ENCODE measurements at regions not wholly inside any gene's neighbourhood (a gene's known extent, or its start where the extent isn't known, plus 50 kb on each side); places are given as distances from the start of the nearest gene placed in this dataset.

DNA sequence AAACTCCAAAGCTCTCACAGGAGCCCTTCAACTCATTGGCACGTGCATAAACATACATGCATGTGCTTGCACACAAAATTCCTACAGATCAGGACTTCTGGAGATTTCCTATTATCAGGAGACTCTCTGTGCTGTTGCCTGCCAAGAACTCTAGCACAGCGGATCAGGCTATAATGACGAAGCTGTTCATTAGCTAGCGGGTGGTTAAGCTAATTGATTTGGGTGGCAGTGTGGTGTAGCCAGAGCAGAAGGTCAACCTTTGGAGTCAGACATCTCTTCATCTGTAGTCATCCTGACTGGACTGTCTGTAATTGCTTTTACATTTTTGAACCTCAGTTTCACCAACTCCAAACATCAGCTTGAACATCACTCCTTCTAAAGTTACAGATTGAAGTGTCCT, 69.0 kb downstream of the KIF2B start:
- no peak for DNase-seq (ENCODE audit: low spot score)

GRCh38 chr17:53892222-53892621, 69.5 kb downstream of the KIF2B start:
- no peak for DNase-seq (ENCODE audit: low spot score)

DNA sequence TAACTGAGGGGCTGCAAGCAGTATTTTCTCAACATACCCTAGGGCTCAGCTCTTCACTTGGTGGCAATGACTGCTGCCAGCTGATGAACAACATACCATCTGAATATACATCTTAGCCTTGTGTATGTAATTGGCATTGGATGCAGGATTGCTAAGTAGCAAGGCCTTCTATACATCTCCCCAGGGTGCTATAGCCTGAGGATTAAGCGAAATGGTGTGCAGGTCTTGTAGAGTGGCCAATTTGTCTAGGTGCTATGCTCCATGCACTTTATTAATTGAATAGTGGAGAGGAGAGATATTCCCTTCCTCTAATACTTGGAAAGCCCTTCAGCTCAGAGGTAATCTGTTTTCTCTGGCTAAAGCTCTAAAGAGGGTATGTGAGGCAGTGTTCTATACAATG, 71.9 kb downstream of the KIF2B start:
- no peak for DNase-seq (ENCODE audit: low spot score)

- DNase-seq (ENCODE audit: low spot score): no peak
These were observed 73.3 kb downstream of the KIF2B start for GRCh38 chr17:53896047-53896446.

DNA sequence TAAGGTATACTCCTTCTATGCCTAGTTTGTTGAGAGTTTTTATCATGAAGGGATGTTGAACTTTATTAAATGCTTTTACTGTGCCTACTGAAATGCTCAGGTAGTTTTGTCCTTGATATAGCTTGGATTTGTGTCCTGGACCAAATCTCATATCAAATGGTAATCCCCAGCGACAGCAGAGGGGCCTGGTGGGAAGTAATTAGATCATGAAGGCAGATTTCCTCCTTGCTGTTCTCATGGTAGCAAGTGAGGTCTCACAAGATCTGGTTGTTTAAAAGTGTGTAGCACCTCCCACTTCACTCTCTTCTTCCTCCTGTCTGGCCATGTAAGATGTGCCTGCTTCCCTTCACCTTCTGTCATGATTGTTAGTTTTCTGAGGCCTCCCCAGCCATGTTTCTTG, 78.2 kb downstream of the KIF2B start:
- DNase-seq (ENCODE audit: low spot score): no peak

GRCh38 chr17:53907435-53907834, 84.7 kb downstream of the KIF2B start:
- no peak for DNase-seq (ENCODE audit: low spot score)

- DNase-seq (ENCODE audit: low spot score): no peak
These were observed 87.1 kb downstream of the KIF2B start for GRCh38 chr17:53909802-53910201.

DNA sequence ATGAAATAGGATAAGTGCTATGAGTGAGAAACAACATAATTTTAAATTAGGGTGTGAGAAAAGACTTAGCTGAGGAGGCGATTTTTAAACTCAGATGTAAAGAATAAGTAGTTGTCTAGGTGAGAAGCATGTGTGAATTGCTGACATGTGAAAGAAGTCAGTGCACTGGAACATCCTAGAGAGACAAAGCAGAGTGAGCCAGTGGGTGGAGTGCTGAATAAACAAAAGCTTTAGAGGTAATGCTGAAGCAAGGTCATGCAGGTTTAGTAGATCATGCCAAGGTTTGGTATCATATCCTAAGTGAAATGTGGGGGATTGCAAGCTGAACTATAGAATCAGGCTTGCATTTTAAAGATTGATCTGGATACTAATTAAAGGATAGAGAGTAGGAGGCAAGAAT, 89.4 kb downstream of the KIF2B start:
- no peak for DNase-seq (ENCODE audit: low spot score)

- DNase-seq (ENCODE audit: low spot score): peak; percentile 7
These were observed 96.6 kb downstream of the KIF2B start for GRCh38 chr17:53919356-53919755.

GRCh38 chr17:53924530-53925455, 102.1 kb downstream of the KIF2B start:
- DNase-seq (ENCODE audit: low spot score): peak; percentile 48

GRCh38 chr17:53932386-53932785, 109.7 kb downstream of the KIF2B start:
- DNase-seq (ENCODE audit: low spot score): no peak

DNA sequence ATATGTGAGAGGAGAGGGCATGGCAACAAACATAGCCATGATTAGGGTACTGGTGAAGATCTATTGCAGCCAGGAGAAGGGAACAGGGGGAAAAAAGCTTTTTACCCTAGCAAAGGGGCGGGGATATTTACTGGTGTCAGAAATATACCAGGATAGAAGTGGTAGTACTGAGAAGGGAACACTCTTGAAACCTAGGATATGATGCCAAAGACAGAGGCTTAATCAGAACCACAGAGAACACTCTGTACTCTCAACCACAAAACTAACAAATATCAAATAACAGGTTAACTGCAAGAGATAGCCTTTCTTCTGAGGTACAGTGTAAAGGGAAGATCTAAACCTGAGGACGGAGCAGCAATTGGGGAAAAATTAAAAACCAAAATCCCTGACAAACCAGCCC, 112.2 kb downstream of the KIF2B start:
- no peak for DNase-seq (ENCODE audit: low spot score)

GRCh38 chr17:53941231-53941630, 118.5 kb downstream of the KIF2B start:
- DNase-seq (ENCODE audit: low spot score): no peak

- no peak for DNase-seq (ENCODE audit: low spot score)
These were observed 119.7 kb downstream of the KIF2B start for GRCh38 chr17:53942436-53942835.

GRCh38 chr17:53942898-53943297, 120.2 kb downstream of the KIF2B start:
- DNase-seq (ENCODE audit: low spot score): no peak

GRCh38 chr17:53948323-53948722, 125.6 kb downstream of the KIF2B start:
- DNase-seq (ENCODE audit: low spot score): no peak

GRCh38 chr17:53949473-53950090, 126.9 kb downstream of the KIF2B start:
- DNase-seq (ENCODE audit: low spot score): peak; percentile 39

- DNase-seq (ENCODE audit: low spot score): no peak
These were observed 127.6 kb downstream of the KIF2B start for GRCh38 chr17:53950207-53950857.

DNA sequence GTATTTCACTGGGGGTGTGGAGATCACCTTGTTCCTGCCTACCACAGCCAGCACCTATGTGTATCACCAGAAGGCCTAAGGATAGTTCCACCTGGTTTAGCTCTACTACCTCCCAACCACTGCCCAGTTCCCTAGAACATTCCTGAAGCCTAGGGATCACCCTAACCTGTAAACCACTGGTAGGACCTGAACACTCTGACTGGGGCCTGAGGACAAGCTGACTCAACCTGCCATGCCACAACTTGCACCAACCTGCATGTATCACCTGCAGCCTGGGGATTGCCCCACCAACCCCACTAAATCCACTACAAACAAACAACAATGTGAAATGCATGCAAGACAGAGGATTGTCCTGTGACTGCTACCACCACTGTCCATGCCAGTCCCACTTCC, 128.1 kb downstream of the KIF2B start:
- no peak for DNase-seq (ENCODE audit: low spot score)

GRCh38 chr17:53971361-53971760, 148.6 kb downstream of the KIF2B start:
- DNase-seq (ENCODE audit: low spot score): no peak

GRCh38 chr17:53979991-53980390, 157.3 kb downstream of the KIF2B start:
- no peak for DNase-seq (ENCODE audit: low spot score)

DNA sequence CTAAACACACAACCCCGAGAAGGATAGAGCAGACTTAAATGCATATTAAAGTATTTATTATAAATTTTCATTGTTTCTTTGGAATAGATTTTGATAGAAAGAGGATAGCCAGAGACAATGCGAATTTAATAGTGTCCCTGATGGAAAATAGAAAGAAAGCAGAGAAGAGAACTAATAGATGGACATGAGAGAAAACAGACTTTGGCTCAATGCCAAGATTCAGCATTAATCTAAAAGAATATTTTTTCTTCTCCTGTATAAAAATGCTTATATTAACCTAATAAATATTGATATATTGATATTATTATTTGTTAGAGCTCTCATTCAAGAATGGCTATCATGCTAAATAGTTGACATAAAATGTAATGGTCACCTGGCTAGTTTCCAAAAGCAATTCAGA, 173.4 kb downstream of the KIF2B start:
- no peak for DNase-seq (ENCODE audit: low spot score)

DNA sequence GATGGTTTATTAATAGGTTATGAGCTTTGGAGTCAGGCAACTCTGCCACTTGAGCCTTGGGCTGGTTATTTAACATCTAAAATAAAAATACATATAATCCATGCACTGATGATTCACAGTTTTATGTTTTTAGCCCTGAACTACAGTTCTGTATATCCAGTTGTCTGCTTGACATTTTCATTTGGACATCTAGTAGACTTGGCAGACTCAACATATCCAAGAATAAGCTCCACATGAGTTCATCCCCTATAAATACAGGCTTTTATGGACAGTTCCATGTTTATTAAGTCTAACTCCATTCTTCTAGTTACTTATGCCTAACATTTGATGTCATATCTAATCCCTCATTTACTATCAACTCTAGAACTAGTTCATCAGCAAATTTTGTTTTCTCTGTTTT, 174.2 kb downstream of the KIF2B start:
- peak; percentile 75 for DNase-seq (ENCODE audit: low spot score)
